Activated CD4-positive, alpha-beta T cell treated with anti-CD3 and anti-CD28 coated beads for 24 hours (primary cell): ENCODE measurements at regions not wholly inside any gene's neighbourhood (a gene's known extent, or its start where the extent isn't known, plus 50 kb on each side); places are given as distances from the start of the nearest gene placed in this dataset.
A peak's percentile ranks its signal among the peaks of the same experiment; 100 is the strongest.

ENCODE experiments used
- DNase-seq, 2 donors: peaks; one replicate each; pipeline ENCODE4 v3.0.0-alpha.2; 2020; ENCODE audit warnings: low read depth in 2 of 2

GRCh38 chr2:217242947-217243346, 383.1 kb upstream of the TNP1 start:
- DNase-seq: no peak

DNA sequence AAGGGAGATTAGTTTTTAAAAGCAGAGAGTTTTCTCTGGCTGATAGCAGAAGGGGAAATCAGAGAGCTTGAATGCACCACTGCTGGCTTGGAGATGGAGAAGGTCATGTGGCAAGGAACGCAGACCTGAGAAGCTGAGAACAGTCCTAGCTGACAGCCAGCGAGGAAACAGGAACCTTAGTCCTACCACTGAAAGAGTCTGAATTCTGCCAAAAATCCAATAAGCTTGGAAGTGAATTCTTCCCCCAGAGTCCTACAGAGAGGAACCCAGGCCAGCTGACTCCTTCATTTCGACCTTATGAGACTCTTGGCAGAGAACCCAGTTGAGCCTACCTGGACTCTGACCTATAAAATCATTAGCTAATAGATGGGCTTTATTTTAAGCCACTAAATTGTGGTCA, 371.9 kb upstream of the TNP1 start:
- no peak for DNase-seq

DNA sequence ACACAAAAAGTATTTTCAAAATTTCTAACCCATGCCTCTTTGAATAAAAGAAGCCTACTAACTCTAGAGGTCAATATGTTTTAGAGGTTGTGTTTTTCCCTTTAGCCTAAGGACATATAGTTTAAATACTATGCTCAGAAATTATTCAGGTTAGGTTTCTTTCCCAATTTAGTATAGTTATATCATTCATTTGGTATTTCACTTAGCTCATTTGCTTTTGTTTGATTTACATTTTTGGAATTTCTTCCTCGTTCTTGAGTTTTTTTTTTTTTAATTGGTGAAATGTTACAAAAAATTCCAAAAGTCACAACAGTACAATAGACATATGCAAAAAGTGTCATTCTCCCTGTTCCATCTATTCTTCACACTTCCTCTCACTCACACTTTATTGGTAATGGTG, 371.3 kb upstream of the TNP1 start:
- no peak for DNase-seq

DNA sequence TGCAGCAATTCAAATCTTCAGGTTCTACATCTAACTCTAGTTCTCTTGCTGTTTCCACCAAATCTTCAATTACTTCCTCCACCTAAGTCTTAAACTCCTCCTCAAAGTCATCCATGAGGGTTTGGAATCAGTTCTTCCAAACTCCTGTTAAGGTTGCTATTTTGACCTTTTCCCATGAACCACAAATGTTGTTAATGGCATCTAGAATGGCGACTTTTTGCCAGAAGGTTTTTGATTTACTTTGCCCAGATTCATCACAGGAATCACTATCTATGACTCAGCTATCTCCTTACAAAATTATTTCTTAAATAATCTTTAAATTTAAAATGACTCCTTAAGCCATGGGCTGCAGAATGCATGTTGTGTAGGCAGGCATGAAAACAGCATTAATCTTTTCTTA, 368.9 kb upstream of the TNP1 start:
- no peak for DNase-seq

DNA sequence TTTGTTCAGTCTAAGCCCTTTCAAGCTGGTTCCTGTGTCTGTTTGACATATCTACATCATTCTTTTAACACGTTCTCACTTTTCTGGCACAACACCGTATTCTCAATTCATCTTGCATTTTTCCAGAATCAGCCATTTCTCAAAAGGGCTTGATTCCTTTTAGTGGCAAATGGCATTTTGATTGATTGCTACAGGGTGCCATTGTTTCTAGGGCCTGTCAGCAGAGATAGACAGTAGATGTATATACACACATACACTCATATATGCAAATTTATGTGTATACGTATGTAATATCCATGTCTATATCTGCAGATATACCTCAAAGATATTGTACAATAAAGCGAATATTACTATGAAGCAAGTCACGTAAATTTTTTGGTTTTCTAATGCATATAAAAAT, 367.9 kb upstream of the TNP1 start:
- no peak for DNase-seq

GRCh38 chr2:217225596-217225995, 365.7 kb upstream of the TNP1 start:
- no peak for DNase-seq

GRCh38 chr2:217223222-217223930, 363.5 kb upstream of the TNP1 start:
- peak in 1 of 2 donors; percentile 20 for DNase-seq

DNA sequence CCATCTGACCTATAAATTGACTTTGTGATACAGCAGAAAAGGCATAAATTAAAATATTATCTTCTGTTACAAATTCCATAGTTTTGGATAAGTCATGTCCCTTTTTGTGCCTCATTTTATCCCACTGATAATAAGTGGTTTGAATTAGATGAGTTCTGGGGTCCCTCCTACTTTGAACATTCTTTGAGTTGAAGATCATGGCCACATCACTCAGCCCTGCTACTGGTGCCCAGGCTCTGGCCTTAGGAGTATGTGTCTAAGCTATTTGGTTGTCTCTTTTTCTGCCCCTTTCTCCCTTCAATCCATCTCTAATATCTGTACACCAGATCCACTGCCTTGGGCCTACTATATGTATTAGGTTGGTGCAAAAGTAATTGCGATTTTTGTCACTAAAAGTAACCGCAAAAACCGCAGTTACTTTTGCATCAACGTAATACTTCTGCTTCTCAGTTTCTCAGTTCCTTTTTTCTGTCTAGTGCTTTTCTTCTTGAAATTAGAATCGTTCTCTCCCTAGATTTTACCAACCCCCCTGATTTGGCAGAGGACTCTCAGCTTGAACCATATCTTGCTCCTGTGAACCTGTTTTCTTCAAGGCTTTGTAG, 362.5 kb upstream of the TNP1 start:
- DNase-seq: no peak

DNA sequence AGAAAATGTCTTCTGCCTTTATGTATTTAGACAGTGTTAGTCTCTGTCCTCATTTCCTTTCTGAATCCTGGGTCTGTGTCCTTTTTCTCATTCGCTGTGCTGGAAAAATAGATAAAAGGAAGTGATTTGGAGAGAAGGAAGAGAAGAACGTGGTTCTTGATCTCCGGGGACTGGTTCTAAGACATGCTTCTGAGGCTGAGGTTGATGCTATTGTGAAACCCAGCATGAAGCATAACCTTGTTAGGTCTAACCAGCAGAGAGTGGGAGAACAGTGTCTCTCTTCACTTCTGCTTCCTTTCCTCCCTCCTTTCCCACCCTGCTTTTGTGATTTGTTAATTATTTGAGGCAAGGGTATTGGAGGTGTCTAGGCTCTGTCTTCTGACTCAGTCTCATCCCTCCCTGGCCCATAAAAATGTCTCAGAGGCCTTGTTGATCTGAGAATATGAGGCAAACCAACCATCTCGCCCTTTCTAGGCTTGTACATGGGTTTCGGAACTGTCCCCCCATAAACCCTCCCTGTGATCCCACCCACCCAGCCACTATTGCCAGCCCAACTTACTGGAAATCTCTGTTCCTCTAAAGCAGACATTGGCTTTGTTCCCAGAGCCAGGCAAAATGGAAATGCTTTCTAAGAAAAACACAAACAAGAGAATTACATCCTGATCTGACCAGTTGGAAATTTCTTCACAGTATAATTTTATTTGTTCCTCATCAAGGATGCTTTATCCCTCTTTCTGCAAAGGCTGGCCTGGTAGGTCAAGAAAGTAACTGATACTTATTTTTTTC, 360.6 kb upstream of the TNP1 start:
- DNase-seq: no peak

DNA sequence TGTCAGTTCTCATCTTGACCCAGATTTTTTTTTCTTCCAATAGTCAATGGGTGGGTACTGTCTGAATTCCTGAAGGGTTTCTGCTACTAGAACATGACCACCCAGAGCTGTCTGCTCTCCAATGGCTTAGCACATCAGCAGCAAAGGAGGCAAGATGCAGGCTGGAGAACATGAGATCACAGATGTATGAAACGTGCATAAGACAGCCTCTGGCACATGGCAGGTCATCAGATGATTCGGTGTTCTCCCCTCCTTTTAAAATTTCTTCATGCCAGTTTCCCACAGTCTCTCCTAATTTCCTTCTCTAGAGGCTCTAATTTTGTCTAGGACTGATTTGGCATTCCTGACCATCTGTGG, 359.3 kb upstream of the TNP1 start:
- DNase-seq: no peak

DNA sequence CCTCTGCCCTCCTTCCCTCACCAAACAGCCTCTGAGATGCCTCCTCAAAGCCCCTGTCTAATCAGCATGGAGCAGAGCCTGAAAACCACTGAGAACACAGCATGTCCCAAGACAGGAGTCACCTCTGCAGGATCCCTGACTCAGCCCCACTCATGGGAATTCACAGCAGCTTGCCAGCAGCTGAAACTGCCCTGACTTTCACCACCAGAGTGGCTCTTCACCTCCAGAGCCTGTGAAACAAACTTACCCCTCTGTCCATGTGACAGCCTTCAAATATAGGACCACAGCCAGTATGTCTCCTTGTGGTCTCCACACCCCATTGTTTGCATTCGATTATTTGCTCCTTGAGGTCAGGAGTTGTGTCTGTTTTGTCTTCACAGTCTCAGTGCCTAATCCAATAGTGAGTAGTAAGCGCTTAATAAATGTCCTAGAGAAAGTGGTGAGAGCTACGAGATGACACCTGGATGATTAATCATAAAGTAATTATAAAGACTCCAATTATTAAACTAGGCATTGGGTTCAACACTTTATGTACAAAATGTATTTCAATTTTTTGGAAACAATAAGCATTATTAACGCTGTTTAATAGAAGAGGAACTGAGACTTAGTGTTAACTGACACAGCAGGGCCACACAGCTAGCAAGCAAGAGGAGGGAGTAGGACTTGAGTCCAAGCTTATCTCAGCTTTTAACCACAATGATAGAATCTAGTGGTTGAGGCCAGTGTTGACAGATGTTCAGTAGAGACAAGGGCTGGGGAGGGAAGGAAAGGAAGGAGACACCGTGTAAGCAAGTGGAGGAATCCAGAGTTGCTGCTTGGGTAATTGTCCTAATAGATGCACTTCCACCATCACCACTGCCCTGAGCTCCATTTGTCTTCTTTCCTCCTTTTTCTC, 358.7 kb upstream of the TNP1 start:
- DNase-seq: no peak

DNA sequence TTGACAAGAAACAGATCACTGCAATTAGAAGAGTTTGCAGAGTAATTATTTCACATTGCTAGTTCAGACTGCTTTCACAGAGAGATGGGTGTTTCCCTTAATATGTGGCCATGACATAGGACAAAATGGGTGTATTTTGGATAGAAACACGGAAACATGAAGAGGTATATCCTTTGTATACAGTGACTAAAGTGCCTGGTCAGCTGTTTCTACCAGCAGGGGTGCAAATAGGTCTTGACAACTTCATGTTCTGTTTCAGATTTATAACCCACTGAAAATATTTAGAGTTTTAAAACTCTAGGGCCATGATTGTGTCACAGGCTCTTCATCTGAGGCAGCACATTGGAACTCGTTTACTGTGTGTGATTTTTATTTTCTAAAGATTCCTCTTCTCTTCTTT, 357.1 kb upstream of the TNP1 start:
- no peak for DNase-seq

DNA sequence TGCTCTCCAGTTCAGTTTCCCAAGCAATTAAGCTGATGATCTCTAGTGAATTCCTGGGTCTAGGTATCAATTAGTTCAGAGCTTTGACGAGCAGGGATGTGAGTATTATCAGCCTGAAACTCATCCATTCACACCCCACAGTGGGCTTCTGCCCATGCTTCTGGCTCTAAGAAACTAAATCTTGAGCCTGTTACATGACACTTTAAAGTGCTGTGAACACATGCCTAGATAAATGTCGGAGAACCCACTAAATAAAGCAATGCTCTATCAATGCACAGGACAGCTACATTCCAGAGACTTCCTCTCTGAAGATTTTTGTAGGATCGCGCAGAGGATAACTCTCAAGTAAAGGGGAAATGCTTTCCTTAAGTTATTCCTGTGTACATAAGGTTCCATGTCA, 356.5 kb upstream of the TNP1 start:
- no peak for DNase-seq

DNA sequence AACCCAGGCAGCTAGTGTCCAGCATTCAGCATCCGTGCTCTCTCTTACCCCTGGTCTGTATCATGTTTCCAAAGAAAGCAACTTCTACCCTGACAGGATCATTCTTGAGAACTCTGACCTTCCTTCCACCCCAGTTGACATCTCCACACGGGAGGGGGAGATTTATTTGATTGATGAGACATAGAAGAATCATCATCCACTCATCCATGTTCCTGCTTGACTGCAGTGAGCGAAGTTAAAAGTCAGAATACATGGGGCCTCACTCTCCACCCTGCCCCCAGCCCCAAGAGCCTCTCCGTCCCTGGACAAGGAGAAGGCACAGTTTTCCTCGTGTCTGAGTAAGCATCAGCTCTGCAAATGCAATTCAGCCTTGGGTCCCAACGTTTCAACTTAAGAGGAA, 356.0 kb upstream of the TNP1 start:
- no peak for DNase-seq

DNA sequence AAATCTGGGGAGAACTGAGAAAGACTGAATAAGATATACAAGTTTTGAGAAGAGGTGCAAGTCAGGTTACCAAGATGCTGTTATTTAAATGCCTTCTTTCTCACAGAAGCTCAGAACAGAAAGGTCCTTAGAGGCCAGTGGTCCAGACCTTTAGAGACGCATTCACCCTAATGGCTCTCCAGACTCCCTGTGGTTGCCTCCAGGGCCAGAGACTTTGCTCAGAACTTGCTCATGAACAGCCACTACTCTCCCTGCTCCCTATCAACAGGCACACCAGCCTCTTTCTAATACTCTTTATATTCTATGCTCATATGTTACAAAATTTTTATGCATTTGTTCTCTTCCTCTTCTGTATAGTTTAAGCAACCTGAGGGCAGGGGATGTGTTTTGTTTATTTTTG, 349.0 kb upstream of the TNP1 start:
- no peak for DNase-seq

- no peak for DNase-seq
Observed at GRCh38 chr2:217207699-217208010, 347.8 kb upstream of the TNP1 start.

DNA sequence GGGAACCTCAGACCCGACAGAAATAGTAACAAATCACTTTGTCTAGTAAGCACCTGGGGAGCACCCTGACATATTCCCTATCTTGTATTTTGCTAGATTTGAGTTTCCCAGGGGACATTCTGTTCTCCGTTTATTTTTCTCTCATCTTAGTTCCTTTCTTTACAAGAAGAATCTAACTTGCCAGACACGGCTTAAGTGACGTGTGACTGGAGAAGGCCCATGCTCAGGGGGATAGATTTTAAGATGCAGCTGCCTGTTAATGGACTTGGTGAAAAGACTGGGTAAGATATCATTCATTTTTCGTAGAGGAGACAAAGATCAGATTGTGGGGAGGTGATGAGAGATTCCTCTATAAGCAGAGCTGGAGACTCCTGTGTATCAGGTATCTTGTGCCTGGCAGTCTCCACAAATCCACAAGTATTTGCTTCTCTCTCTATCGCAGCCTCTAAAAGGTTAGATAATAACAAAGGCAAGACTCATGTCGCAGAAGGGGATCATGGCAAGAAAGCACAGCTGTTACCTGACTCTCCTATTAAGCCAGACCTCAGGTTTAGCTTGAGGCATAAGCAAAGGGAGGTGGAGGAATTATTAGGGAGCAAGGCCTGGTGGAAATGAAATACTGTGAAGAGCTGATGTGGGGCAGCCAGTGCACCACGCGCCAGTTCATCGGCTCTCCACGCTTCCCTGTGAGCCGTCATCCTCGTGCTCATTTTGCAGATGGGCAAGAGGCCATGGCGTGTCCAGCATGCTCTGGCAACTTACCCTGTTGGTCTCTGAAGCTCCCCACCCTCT, 347.2 kb upstream of the TNP1 start:
- no peak for DNase-seq

DNA sequence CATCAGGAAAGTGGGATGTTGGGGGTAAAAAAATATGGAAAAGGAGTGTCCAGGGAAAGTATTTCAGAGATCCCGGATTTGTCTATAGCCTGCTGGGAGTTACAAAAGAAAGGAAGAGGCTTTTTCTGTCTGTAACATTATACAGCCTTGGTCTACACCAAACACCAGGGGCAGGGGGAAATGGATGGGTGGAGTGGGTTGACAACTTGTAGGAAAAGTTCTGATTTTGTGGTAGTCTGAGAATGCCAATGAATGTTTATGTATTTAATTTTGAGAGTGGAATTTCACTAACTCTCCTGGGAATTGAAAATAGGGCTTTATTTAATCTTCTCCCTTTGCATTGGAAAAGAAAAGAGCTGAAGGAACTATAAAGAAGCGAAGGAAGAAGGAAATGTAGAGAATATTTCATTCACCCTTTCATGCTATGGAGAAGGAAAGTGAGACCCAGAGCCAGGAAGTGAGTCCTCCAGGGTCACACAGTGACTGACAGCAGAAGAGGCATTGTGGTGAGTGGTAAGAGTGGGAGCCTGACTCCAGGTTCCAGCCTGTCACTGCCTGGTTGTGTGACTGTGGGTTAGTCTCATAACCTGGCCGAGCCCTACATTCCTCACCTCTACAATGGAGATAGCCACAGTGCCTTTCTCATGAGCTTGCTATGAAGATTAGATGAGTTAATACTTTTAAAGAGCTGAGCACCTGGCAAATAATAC, 346.3 kb upstream of the TNP1 start:
- DNase-seq: no peak

DNA sequence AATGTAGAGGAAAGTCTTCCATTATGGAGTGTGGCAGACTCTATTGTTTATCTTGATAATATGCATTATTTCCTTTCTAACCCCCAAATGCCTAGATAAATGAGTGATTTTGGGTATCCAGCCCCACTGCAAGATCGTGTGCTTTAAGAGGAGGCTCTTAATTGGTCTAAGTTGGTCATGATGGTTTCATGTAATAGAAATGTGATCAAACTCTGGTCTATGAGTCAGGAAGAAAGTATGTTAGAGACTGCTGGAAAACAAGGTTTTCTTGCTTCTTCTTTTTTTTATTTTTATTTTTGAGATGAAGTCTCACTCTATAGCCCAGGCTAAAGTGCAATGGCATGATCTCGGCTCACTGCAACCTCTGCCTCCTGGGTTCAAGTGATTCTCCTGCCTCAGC, 344.5 kb upstream of the TNP1 start:
- DNase-seq: no peak

GRCh38 chr2:217203086-217203485, 343.2 kb upstream of the TNP1 start:
- DNase-seq: no peak

GRCh38 chr2:217199255-217199630, 339.4 kb upstream of the TNP1 start:
- DNase-seq: no peak
